OCI-LY7 (cell line): ENCODE measurements at regions not wholly inside any gene's neighbourhood (a gene's known extent, or its start where the extent isn't known, plus 50 kb on each side); places are given as distances from the start of the nearest gene placed in this dataset.

Source experiments
- BruUV-seq: library from RNA; stranded (reverse); fragments of 400-500 nt; replicated peaks from 2 replicates; lab custom pipeline; 2021; lab: Mats Ljungman, UMichigan
- CTCF ChIA-PET: fragments of 300-600 bp; sonication (Branson Sonifier 250); formaldehyde crosslinking; loops from one replicate; lab custom pipeline; 2022; ENCODE audit warnings: antibody characterized with exemption; ENCODE audit not compliant: unreplicated experiment; lab: Charles Lee
- POLR2A ChIA-PET: fragments of 300-600 bp; sonication (Branson Sonifier 250); formaldehyde crosslinking; loops from one replicate; lab custom pipeline; 2022; ENCODE audit warnings: antibody characterized with exemption; lab: Charles Lee
- DNase-seq: peaks from one replicate; pipeline ENCODE4 v3.0.0-alpha.2; 2015; ENCODE audit warnings: low spot score
- H2AFZ ChIP-seq: fragments of 200-600 bp; sonication (generic), shearing (Covaris generic); 2 replicates; pipeline ENCODE4 v1.6.1; 2014; ENCODE audit warnings: mild to moderate bottlenecking, antibody characterized with exemption, low read length, moderate library complexity
- H3K27ac ChIP-seq: fragments of 200-600 bp; sonication (generic); 2 replicates; pipeline ENCODE4 v1.5.1; 2014; ENCODE audit warnings: mixed run types, low read depth, mild to moderate bottlenecking, moderate library complexity, low read length, inconsistent platforms; ENCODE audit not compliant: poor library complexity, severe bottlenecking
- H3K36me3 ChIP-seq: fragments of 200-600 bp; sonication (generic); 2 replicates; pipeline ENCODE4 v1.6.1; 2014; ENCODE audit warnings: mild to moderate bottlenecking, antibody characterized with exemption, low read length, moderate library complexity, mixed read lengths; ENCODE audit not compliant: insufficient read depth
- H3K4me1 ChIP-seq: fragments of 200-600 bp; sonication (generic); 2 replicates; pipeline ENCODE4 v1.5.1; 2014; ENCODE audit warnings: mild to moderate bottlenecking, low read length; ENCODE audit not compliant: insufficient read depth, poor library complexity, severe bottlenecking
- H3K4me2 ChIP-seq: fragments of 200-600 bp; sonication (generic); 2 replicates; pipeline ENCODE4 v1.6.1; 2014; ENCODE audit warnings: mild to moderate bottlenecking, low read length
- H3K4me3 ChIP-seq: fragments of 200-600 bp; sonication (generic); 2 replicates; pipeline ENCODE4 v1.5.1; 2014; ENCODE audit warnings: mild to moderate bottlenecking, low read depth, low read length; ENCODE audit not compliant: poor library complexity, severe bottlenecking
- H3K79me2 ChIP-seq: fragments of 200-600 bp; sonication (generic); 2 replicates; pipeline ENCODE4 v1.6.1; 2016; ENCODE audit warnings: low read depth, mild to moderate bottlenecking, low read length, moderate library complexity, mixed read lengths; ENCODE audit not compliant: insufficient read depth
- H3K9me2 ChIP-seq: fragments of 200-600 bp; sonication (generic); 2 replicates; pipeline ENCODE4 v1.6.1; 2016; ENCODE audit warnings: mild to moderate bottlenecking, low read length, mixed read lengths; ENCODE audit not compliant: insufficient read depth
- H3K9me3 ChIP-seq: fragments of 200-600 bp; sonication (generic); 2 replicates; pipeline ENCODE4 v1.6.1; 2014; ENCODE audit warnings: mild to moderate bottlenecking, mixed run types, low read length, mixed read lengths
- H4K20me1 ChIP-seq: fragments of 200-600 bp; sonication (generic); 2 replicates; pipeline ENCODE4 v1.6.1; 2014; ENCODE audit warnings: mild to moderate bottlenecking, antibody characterized with exemption, low read length, moderate library complexity, mixed read lengths; ENCODE audit not compliant: insufficient read depth
- CTCF ChIP-seq: fragments of 200-600 bp; sonication (generic); conservative IDR thresholded peaks from 2 replicates; pipeline ENCODE4 v1.5.1; 2014; ENCODE audit warnings: mild to moderate bottlenecking, antibody characterized with exemption, low read length, moderate library complexity, mixed read lengths
- EZH2phosphoT487 ChIP-seq: fragments of 200-600 bp; sonication (generic); IDR thresholded peaks from 2 replicates; pipeline ENCODE4 v1.6.1; 2018; ENCODE audit warnings: low read depth, borderline replicate concordance, mild to moderate bottlenecking, mixed run types, antibody characterized with exemption, low read length, moderate library complexity, mixed read lengths
- intact Hi-C: fragments of 100-400 bp; cut with micrococcal nuclease; formaldehyde crosslinking; loops from one replicate; pipeline ENCODE4 v1.10.0; 2022; ENCODE audit not compliant: unreplicated experiment

DNA sequence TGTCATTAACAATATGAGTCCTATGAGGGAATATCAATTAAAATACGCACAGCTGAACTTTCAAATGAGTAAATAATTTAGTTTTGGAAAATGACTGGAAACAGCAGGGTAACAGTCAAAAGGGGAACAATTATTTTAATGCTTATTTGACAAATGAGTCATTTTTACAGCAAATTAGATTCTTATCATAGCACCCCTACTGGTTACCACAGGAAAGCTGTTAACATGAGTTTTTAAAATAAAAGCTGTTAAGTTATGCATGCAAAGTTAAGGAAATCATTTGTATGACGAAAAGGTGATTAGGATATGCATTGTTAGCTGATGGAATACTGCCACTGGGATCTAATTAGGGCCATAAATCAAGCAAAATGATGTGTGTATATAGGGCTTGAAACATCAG, 435.1 kb upstream of the MEIS1 start:
- Histone ChIP-seq H4K20me1 (no peaks in the 10 kb centered on the region), H3K79me2 (no peaks in the 10 kb centered on the region), H2AFZ (no peak overlapping the region), H3K4me1 (no peaks in the 10 kb centered on the region), H3K27ac (no peak overlapping the region), H3K9me2 (no peaks in the 10 kb centered on the region), H3K36me3 (no peaks in the 10 kb centered on the region), H3K9me3 (no peaks in the 10 kb centered on the region), H3K4me2 (no peak overlapping the region), H3K4me3 (no peak overlapping the region)
- POLR2A ChIA-PET = interaction anchor here (0.5 to 0.7 kb wide), 2 partner anchors 32 to 127 kb away, joined by 3 to 4 read pairs; no protein-coding TSS in a partner anchor
- no peak for TF ChIP-seq EZH2phosphoT487
- peak; percentile 54 for TF ChIP-seq CTCF
- no peak for DNase-seq
- intact Hi-C loops = no loop called here
- CTCF ChIA-PET = no interaction called here
- no TSS peak for BruUV-seq

GRCh38 chr2:65999103-65999502, 435.8 kb upstream of the MEIS1 start:
- Histone ChIP-seq H3K27ac (no peak overlapping the region), H3K9me3 (no peaks in the 10 kb centered on the region), H3K9me2 (no peaks in the 10 kb centered on the region), H3K36me3 (no peaks in the 10 kb centered on the region), H3K4me3 (no peak overlapping the region), H3K4me2 (no peak overlapping the region), H3K4me1 (no peaks in the 10 kb centered on the region), H4K20me1 (no peaks in the 10 kb centered on the region), H2AFZ (no peak overlapping the region), H3K79me2 (no peaks in the 10 kb centered on the region)
- ChIA-PET CTCF (no interaction called here), POLR2A (interaction anchor here (0.5 kb wide), 1 partner anchor 128 kb away, joined by 3 read pairs; no protein-coding TSS in a partner anchor)
- no peak for DNase-seq
- TF ChIP-seq CTCF (no peak), EZH2phosphoT487 (no peak)
- intact Hi-C loops = no loop called here
- no TSS peak for BruUV-seq

GRCh38 chr2:65997961-65998360, 437.0 kb upstream of the MEIS1 start:
- POLR2A ChIA-PET = no interaction called here
- DNase-seq = no peak
- no TSS peak for BruUV-seq
- Histone ChIP-seq H3K27ac (no peak overlapping the region), H3K36me3 (no peaks in the 10 kb centered on the region), H3K4me2 (no peak overlapping the region), H3K9me2 (no peaks in the 10 kb centered on the region), H2AFZ (no peak overlapping the region), H3K4me1 (no peaks in the 10 kb centered on the region), H4K20me1 (no peaks in the 10 kb centered on the region), H3K4me3 (no peak overlapping the region), H3K9me3 (no peaks in the 10 kb centered on the region), H3K79me2 (no peaks in the 10 kb centered on the region)
- no peak for TF ChIP-seq CTCF
- CTCF ChIA-PET = no interaction called here
- intact Hi-C loops = no loop called here
